Hematopoietic multipotent progenitor cell treated with erythropoietin and hydrocortisone succinate and interleukin-3 and kit ligand, for 15 days (in vitro differentiated cells): ENCODE measurements at regions not wholly inside any gene's neighbourhood (a gene's known extent, or its start where the extent isn't known, plus 50 kb on each side); places are given as distances from the start of the nearest gene placed in this dataset.
"Not testable (repeated sequence)": the region's sequence is repeated elsewhere in the genome, so short reads cannot be mapped to it uniquely, and the experiment has no call there.

Experiments used
- DNase-seq: peaks from one replicate; pipeline ENCODE4 v3.0.0-alpha.2; 2015; ENCODE audit warnings: low spot score

- no peak for DNase-seq
These were observed 411.0 kb upstream of the DPP6 start for GRCh38 chr7:153641199-153641598.

DNA sequence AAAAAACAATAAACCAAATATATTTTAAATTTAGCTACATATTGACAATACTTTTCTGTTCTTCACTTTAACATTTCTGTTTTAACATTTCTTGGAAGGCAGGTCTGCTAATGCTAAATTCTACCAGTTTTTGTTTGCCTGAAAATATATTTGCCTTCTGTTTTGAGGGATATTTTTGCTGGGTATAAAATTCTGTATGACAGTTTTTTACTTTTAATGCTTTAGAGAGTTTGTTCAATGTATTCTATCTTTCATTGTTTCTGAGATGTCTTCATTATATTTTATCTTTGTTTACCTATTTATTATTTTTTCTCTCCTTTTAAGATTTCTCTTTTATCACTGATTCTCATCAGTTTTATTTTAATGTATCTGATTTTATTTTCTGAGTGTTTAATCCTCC is 409.2 kb upstream of the DPP6 start:
- DNase-seq: no peak

- DNase-seq: no peak
These were observed 394.9 kb upstream of the DPP6 start for GRCh38 chr7:153657182-153657800.

GRCh38 chr7:153675131-153675530 is 377.1 kb upstream of the DPP6 start:
- DNase-seq: no peak

DNA sequence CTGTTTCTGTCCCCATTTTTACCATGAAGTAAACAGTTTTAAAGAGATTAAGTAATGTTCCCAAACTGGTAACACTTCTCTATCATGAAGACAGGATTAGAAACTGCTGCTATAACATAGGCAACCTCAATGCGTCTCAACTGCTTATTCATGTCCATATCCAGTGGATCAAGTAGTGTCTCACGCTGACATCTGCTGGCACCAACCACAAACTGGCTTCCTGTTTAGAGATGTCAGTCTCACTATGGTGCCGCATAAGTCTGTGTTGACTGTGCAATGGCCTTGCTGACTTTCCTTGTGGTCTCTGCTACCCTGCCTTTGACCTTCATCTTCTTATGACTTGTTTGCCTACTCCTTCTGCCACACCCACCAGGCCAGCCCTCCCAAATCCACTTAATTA is 369.6 kb upstream of the DPP6 start:
- no peak for DNase-seq

GRCh38 chr7:153696242-153696641 is 356.0 kb upstream of the DPP6 start:
- DNase-seq: no peak

DNA sequence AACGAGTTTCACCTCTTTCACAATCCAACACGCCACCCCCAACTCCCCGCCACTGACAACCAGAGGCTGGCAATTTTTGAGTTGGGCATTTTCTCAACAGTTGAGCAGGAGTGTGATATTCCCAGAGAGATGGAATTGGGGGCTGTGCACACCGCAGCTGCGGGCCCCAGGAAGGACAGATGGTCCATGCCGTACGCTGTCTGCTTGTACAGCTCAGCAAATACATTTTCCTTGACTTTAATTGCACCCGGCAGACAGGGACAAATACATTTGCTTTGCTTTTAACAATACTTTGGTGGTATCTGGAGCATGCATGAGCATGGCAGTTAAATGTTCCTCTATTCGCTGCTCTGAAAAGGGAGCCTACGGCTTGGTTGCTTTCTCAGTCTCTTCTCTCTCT is 354.2 kb upstream of the DPP6 start:
- DNase-seq: no peak

DNA sequence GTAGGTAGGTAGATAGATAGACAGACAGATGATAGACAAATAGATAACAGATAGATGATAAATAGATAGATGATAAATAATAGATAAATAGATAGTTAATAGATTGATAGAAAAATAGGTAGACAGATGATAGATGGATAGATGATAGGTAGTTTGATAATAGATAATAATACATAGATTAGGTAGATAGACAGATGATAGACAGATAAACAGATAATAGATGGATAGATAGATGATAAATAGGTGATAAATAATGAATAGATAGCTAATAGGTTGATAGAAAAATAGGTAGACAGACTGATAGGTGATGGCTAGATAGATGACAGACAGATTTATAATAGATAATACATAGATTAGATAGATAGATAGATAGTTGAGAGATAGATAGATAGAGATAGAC is 350.5 kb upstream of the DPP6 start:
- no peak for DNase-seq

GRCh38 chr7:153723892-153724291 is 328.3 kb upstream of the DPP6 start:
- not testable (repeated sequence) for DNase-seq

DNA sequence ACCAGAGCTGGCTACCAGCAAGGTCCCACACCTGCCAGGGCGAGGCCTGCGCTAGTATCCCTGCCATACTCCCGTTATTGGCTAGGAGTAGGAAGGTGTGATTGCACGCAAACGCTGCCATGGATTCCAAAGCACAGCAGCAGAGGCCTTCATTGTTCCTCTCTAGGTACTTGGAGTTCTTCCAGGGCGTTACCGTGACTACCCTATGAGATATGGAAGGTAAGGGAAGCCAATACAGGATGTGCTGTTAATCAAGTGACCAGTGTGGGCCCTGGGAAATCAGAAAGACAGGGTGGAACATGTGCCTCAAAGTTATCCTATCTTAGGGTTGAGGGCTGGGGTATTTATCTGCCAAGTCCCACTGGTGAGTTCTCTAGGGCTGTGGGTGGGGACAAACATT is 320.7 kb upstream of the DPP6 start:
- not testable (repeated sequence) for DNase-seq

GRCh38 chr7:153743434-153743833 is 308.8 kb upstream of the DPP6 start:
- not testable (repeated sequence) for DNase-seq

DNA sequence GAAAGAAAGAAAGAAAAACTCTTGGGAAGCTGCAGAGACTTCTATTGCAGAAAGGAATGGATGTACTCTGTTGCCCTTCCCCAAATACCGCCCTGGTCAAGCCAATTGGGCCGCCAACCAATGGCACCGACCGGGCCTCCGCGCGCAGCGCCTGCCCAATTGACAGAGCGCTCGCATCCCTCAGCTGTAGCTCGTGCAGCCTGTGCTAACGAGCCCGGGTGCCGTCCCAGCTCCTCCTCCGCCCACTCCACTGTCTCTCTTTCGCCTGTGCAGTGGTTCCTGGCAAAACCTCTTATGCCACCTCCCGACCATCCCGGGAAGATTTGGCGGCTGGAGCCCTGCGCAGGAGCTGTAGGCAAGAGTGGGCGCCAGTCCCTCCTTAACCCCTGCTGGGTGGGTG is 304.2 kb upstream of the DPP6 start:
- not testable (repeated sequence) for DNase-seq

DNA sequence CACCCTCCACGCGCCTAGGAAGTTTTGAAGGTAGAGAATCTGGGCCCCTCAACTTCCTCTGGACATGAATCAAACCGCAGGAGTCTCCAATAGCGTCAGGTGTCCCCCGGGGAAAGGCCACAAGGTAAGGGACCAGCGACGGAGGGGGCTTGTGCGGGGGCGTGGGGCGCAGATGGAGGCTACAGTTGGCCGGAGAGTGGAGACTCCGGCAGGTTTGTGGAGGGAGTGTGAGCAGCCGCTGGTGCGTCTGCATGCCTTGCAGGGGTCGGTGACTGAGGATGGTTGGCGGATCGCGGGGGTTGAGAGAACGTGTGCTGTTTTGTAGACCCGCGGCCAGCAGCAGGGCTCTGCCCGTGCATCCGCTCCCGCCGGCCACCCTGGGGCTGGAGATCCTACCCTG is 303.3 kb upstream of the DPP6 start:
- DNase-seq: not testable (repeated sequence)

DNA sequence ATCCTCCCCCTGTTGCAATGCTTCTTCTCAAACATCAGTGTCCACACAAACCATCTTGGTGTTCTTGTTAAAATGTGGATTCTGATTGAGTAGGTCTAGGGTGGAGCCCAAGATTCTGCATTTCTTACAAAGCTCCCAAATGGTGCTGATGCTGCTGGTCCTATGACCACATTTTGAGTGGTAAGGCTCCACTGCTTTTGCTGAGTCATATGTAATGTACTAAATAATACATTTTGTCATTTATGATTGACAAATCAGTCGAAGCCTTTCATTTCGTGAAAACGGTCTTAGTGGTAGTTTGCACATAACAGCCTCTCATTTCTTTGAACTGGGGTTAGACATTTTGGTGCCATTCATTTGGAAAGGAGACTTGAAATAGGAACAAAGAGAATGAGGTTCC is 286.3 kb upstream of the DPP6 start:
- DNase-seq: not testable (repeated sequence)

DNA sequence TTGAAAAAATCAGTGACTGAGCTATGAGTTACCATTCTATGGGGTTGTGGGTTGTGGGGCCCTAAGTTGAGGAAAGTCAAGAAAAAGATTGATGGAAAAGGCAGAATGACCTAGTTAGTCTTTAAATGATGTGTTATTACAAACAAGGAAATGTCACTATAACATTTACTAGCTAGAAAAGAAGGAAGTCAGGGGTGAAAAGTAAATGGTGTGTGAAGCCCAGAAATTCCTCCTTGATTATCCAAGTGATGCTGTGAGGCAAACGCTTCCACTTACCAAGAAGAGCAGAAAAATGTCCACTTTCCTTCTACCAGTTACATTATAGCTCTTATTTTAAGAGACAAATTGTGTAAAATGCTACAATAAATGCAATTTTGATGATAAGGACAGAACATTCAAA is 285.3 kb upstream of the DPP6 start:
- not testable (repeated sequence) for DNase-seq

DNA sequence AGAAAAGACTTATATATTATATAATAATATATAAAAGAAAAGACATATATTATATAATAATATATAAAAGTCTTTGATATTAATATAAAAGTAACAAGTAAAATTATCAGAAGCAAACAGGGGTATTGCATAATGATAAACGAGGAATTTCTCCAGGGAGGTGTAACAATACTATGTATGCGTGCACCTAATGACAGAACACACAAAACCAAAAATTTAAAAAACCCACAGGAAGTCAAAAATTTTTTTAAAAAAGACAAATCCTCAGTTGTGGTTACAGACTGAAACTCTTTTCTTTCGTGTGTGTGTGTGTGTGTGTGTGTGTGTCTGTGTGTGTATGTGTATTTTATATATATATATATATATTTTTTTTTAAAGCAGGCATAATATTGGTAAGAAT is 279.2 kb upstream of the DPP6 start:
- no peak for DNase-seq

DNA sequence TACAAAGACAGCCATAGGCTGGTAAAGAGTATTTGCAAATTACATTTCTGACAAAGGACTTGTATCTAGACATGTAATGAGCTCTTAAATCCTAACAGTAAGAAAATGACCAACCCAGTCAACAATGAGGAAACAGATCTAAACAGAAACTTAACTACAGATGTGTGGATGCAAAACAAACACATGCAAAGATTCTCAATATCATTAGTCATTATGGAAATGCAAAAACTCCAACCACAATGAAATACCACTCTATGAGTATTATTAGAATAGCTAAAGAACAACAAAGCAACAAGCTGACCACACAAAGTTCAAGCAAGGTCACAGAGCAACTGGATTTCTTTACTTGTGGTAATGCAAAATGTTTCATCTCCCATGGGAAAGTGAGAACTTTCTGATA is 275.3 kb upstream of the DPP6 start:
- DNase-seq: not testable (repeated sequence)

DNA sequence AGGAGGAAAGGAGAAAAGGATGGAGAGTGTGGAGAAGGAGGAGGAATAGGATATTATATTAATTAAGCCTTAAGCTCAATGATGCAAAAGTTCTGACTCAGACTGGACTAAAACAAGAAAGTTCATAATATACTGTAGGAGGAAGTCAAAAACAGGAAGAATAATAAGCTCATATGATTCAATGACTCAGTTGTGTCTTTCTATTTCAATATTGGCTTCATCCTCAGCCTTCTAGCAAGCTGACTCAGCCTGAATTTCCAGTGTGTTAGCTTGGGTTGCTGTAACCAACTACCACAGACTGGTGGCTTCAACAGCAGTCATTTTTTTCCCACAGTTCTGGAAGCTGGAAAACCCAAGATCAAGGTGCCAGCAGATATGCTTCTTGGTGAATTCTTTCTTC is 254.8 kb upstream of the DPP6 start:
- DNase-seq: not testable (repeated sequence)

DNA sequence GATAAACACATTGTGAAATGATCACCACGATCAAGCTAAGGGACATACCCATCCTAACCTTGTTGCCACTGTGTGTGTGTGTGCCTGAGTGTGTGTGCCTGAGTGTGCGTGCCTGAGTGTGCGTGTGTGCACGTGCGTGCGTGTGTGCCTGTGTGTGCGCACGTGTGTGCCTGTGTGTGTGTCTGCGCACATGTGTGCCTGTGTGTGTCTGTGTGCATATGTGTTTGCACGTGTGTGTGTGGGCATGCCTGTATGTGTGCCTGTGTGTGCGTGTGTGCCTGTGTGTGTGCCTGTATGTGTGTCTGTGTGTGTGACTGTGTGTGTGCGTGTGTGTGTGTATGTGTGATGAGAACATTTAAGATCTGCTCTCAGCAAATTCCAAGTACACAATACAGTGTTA is 244.1 kb upstream of the DPP6 start:
- no peak for DNase-seq

DNA sequence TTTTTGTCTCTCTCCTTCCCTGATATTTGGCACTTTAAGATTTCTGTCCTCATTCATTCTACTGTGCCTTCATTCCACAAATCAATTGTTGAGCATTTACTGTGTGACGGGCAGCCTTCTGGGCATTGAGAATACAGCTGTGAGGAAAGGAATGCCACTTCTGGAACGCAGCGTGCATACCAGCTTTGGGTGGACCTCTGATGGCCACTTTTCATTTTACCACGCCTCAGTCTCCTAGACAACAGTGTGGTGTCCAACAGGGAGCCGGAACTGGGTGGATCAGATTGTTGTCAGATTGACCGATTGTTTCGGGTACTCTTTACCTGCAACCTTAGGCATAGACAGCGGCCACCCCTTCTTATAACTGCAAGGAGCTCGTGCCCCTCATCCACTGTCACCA is 222.7 kb upstream of the DPP6 start:
- DNase-seq: no peak

DNA sequence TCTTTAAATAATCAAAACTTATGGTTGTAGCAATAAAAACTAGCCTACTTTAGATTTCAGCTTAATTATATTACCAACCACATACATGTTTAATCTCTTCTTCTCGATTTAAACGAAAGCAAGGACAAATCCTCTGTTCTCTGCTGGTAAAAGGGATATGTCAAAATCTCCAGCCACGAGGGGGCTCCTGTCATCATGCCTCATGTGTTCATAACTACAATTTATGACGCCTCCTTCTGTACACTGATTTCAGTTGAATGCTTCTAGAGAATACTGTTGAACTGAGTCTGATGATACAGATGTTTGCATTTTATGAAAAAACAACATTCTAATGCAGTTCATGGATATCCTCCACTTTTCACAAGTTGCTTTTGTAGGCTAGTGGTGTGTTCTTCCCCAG is 220.0 kb upstream of the DPP6 start:
- no peak for DNase-seq

- DNase-seq: no peak
These were observed 217.1 kb upstream of the DPP6 start for GRCh38 chr7:153835103-153835502.

- DNase-seq: no peak
These were observed 216.4 kb upstream of the DPP6 start for GRCh38 chr7:153835712-153836265.

- no peak for DNase-seq
These were observed 213.6 kb upstream of the DPP6 start for GRCh38 chr7:153838591-153838990.
